OCI-LY3 (cell line): ENCODE measurements at regions not wholly inside any gene's neighbourhood (a gene's known extent, or its start where the extent isn't known, plus 50 kb on each side); places are given as distances from the start of the nearest gene placed in this dataset.

Experiments
- CTCF ChIP-seq: fragments of 200-600, 300-600 bp; sonication (generic); IDR thresholded peaks from 2 replicates; pipeline ENCODE4 v1.5.1; 2014; ENCODE audit warnings: antibody characterized with exemption, low read length, low read depth
- EZH2phosphoT487 ChIP-seq: fragments of 200-600 bp; shearing (Covaris generic); IDR thresholded peaks from 2 replicates; pipeline ENCODE4 v1.6.1; 2018; ENCODE audit warnings: antibody characterized with exemption, mixed run types, low read depth

GRCh38 chr5:125203912-125204311 is 457.5 kb upstream of the ZNF608 start:
- TF ChIP-seq CTCF (no peak), EZH2phosphoT487 (no peak)
